ENCODE measurements at regions not wholly inside any gene's neighbourhood (a gene's known extent, or its start where the extent isn't known, plus 50 kb on each side); places are given as distances from the start of the nearest gene placed in this dataset.
A peak's percentile ranks its signal among the peaks of the same experiment; 100 is the strongest.
"Not testable (repeated sequence)": the region's sequence is repeated elsewhere in the genome, so short reads cannot be mapped to it uniquely, and the experiment has no call there.

DNA sequence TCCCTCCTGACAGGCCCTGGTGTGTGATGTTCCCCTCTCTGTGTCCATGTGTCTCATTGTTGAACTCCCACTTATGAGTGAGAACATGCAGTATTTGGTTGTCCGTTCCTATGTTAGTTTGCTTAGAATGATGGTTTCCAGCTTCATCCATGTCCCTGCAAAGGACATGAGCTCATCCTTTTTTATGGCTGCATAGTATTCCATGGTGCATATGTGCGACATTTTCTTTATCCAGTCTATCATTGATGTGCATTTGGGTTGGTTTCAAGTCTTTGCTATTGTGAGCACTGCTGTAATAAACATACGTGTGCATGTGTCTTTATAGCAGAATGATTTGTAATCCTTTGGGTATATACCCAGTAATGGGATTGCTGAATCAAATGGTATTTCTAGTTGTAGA, 90.8 kb upstream of the PLET1 start:
- DNase-seq; ATAC-seq; intact Hi-C loops (cut with micrococcal nuclease): not testable (repeated sequence)

DNA sequence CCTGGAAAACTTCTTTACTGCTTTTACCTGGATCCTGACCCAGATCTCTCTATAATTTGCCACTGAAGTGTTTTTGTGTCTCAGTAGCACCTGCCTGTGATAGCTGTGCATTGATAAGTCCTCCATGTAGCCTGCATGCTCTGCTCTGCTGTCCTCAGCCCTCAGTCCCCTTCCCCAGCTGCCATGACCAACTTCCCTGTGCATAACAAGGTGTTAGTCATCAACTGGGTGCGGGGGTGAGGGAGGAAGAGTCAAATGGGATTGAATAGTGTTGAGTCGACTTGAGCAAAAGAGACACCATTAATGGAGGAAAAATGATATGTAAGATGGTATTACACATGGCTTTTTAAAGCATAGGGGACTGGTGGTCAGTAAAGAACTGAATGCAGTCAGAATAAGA, 92.2 kb upstream of the PLET1 start:
- intact Hi-C loops (cut with micrococcal nuclease), result no loop called here
- ATAC-seq (no peak), DNase-seq (no peak)

DNA sequence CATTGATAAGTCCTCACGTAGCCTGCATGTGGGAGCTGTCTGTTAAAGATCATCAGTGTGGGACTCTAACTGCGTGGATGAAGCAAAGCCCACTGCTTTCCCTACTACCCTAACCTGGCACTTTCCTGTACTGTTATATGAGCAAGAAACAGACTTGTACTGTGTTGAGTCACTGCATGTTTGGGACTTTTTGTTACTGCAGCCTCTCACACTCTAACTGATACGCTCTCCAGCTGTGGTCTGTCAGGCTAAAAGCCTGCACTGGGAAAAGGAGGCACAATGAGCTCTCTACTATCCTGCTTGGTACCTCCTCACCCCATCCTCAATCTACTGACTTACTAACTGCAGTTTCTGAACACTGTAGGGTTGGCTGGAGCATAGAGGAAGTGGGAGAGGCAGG, 93.7 kb upstream of the PLET1 start:
- no peak for ATAC-seq
- intact Hi-C loops (cut with micrococcal nuclease), result no loop called here
- no peak for DNase-seq

DNA sequence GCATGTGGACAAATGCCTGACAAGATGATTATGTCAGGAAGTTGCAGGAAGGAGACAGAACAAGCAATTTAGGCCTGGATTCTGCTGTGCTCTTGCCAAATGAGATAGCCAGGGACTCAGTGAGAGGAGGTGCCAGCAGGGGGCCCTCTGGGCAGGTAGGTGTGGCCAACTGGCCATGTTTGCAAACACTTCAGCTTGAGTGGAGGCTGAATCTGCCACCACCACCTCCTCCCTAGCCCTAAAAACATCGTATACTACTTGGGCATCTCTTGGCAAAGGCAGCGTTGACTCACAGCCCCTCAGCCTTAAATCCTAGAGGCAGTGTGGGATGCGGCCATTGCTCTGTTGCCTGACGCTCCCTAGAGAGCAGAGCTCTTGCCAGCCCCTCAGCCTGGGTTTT, 95.1 kb upstream of the PLET1 start:
- DNase-seq (peak; percentile 46), ATAC-seq (peak; percentile 41)
- intact Hi-C loops (cut with micrococcal nuclease), result no loop called here

DNA sequence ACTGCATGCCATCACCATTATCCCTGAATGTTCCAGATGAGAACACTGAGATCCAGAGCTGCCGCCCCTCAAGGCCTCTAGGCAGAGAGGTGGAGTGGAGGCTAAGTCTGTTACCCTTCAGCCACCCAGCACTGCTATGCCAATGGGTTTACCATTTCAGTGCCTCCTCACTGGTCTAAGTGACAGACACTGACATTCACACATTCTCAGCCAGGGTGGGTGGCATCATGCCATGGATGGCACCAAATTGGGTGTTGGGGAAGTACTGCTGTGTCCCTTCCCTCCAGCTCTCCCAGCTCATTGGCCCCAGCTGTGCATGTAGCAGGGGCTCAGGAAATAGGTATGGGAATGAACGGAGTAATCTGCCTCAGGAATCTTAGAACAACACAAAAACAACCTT, 96.8 kb upstream of the PLET1 start:
- ATAC-seq (peak; percentile 27), DNase-seq (no peak)
- intact Hi-C loops (cut with micrococcal nuclease), result no loop called here

DNA sequence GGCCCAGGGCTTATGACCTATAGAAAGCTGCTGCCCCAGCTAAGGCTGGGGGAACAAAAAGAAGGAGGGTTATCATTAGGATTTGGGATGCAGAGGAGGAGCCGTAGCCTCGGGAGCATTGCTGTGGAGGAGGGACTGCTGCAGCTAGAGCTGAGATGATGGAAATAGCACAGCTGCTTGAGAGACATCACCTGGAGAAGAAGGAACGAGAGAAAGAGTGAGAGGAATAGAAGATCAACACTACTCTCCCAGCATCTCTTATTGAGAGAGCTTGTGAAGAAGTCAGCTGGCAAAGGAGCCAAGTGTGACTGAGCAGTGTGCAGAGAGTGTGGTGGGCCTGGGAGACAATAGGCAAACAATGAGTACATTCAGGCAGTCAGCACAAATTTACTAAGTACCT, 100.7 kb upstream of the PLET1 start:
- intact Hi-C loops (cut with micrococcal nuclease), result no loop called here
- DNase-seq (no peak), ATAC-seq (no peak)

DNA sequence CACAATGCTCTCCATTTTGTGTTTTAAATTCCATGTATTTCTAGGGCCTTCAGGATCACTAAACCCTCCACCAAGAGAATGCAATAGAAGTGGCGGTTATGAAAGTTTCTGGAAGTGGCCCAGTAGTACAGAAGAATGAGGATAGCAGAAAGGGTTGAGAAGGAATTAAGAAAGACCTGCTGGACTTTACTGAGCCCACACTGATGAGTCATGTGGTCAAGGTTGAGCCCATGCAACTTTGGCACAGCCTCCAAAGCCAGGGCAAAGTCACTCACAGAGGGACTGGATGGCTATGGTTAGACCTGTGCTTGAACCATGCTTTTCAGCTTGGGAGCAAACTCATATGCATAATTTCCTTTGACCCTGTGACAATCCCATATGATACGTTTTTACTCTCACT, 102.9 kb upstream of the PLET1 start:
- DNase-seq, result no peak
- ATAC-seq, result no peak
- intact Hi-C loops (cut with micrococcal nuclease), result no loop called here

DNA sequence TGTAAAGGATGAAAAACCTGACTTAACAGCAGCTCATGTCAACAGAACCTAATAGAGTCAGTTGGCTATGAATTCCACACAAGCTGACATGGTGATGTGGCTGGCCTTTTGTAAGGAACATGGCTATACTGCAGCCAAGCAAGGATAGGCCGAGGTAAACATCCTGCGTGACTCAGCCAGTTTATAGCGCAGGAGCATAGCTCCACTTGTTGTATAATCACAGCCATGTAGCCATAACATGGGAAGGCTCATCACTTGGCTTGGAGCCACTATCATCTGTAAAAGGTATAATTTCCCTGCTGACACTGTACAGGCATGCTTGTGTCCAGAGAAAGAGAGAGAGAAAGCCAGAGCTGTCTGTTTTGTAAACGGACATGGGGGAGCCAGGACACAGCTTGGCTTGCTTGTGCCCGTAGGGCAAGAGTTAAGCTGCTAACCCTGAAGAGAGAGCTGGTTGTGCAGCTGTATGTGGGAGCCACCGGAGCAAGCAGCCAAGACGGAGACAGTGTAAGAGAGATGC, 104.4 kb upstream of the PLET1 start:
- intact Hi-C loops (cut with micrococcal nuclease), result no loop called here
- ATAC-seq, result no peak

DNA sequence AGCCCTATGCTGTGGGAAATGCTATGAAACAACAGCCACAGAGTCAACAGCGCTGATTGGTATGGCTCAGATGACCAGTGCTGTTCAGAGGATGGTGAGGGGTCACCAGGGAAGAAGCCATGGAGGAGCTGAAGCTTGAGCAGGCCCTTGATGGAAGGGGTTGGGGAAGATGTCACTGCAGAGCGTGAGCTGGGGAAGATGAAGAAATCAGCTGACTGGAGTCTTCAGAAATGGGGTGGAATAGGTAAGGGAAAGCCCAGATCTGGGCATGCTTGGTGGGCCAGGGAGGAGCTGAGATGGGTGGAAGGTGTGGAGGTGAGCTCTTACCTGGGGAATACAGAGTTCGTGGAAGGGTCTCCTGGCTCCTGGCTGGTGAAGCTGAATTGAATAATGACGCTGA, 105.4 kb upstream of the PLET1 start:
- intact Hi-C loops (cut with micrococcal nuclease), result no loop called here
- ATAC-seq (no peak), DNase-seq (no peak)

More for the DNA sequence above, 104.4 kb upstream of the PLET1 start:
- no peak for DNase-seq

DNA sequence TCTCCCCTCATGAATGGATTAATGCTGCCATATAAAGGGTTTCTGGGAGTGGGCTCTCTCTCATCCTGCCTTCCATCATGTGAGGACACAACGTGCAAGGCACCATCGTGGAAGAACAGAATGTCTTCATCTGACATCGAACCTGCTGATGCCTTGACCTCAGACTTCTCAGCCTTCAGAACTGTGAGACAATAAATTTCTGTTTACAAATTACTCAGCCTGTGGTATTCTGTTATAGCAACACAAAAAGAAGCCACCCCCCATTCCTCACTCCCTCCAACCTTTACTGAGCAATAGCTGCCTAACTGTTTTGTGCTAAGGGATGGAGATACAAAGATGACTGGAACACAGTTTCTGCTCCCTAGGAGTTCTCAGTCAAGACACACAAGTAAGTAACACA, 106.1 kb upstream of the PLET1 start:
- ATAC-seq (no peak), DNase-seq (no peak)
- intact Hi-C loops (cut with micrococcal nuclease), result no loop called here

DNA sequence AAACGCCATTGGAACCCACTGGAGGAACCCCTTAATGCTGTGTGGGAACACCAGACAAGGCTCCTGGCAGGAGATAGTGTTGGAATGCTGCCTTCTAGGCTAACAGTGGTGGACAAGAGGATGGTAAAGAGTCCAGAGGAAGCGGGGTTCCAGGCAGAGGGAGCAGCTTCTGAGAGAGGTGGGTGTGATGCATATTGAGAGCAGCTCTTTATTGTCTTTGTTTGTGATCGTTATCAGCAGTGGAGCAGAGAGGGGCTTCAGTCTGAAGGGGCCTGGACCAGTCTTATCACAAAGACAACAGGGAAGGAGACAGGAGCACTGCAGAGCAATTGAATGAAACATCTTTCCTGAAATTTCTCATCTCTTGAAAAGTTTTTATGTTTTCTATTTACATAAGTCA, 106.8 kb upstream of the PLET1 start:
- intact Hi-C loops (cut with micrococcal nuclease), result no loop called here
- ATAC-seq, result no peak
- DNase-seq, result no peak

DNA sequence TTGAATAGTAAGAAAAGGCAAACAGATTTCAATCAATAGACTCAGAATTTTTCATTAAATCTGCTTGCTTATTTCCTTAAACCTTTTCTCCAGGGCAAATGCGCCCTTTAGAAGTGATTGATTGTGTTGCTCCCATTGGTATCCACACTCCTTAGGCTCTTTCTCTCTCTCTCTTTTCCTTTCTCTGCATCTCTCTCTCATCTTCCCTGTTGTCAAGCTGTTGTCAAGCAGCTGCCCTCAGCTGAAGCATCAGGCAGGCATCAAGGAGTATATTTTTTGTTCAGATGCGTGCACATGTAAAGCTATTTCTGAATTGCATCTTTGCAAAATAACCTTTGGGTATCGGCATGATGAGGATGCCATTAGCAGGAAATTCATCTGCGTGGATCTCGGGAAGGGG, 107.2 kb upstream of the PLET1 start:
- intact Hi-C loops (cut with micrococcal nuclease), result no loop called here
- ATAC-seq (no peak), DNase-seq (no peak)

DNA sequence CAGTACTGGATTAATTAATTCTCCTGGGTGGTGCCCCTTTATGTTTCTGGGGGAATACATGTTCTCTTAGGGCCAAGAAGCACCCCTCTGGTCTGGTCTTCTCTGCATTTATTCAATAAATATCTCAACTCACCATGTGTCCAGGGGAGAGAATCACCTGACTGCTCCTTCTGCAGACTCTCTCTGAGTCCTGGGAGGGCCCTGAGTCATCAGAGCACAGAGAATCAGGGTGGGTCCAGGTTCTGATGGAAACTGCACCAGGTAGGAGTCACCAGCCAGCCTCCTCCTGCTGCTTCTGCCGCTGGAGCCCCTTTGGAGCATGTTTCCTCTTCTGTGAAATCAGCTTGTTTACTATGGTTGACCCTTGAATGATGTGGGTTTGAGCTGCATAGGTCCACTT, 107.7 kb upstream of the PLET1 start:
- intact Hi-C loops (cut with micrococcal nuclease), result no loop called here
- ATAC-seq, result no peak
- no peak for DNase-seq

DNA sequence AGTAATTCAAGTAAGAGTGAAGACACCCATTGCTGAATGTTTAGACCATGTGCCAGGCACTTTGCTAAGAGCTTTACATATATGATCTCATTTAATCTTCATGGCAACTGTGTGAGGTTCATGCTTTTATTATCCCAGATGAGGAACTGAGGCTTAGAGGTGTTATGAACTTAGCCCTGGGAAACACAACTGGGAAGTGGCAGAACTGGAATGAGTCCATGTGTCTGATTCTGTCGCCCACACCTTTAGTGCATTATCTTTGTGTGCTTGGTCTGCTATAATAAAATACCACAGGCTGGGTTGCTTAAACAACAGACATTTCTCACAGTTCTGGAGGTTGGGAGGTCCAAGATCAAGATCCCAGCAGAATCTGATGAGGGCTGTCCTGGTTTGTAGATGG, 108.7 kb upstream of the PLET1 start:
- DNase-seq, result no peak
- intact Hi-C loops (cut with micrococcal nuclease), result no loop called here
- ATAC-seq, result no peak

DNA sequence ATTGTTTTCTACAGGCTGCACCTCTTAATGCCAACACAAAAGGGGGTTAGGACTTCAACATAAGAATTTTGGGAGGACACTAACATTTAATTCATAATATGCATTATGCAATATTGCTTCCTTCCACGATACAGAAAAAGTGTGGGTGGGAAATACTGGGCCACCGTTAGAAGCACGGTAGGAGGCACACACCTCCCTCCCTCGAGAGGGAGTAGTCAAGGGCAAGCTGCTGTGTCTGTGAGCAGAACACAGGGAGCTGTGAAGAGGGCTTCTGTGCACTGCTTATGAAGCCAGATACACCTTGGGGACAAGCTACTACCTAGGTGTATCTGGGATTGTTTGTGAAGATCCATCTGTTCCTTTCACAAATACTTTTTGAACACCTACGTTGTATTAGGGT, 109.3 kb upstream of the PLET1 start:
- intact Hi-C loops (cut with micrococcal nuclease), result no loop called here
- ATAC-seq, result no peak

DNA sequence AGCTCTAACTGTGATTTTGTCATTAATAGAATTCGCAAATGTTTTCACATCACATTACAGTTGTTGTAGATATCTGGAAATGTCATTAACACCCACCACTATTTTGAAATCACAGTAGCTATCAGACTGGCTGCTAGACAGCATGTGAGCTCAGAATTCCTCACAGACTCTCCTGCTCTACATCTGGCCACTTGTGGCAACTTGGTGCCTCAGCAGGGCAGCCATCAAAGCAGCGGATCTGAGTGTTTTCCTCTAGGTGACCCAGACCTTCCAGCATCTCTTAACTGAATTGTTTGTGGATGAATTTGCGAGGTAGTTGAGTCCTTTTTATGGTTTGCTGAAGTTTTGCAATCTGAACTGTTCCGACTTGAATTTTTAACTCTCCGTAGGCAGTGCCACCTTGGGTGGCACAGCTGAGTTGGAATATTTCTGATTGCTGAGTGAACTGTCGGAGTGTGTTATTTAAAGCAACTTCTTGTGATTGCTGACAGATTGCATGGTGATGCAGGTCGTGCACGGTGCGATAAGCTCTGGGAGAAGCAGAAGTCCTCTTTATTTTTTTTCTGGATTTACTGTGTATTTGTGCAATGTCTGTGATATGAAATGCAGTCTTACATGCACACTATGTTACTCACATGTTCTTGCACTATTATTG, 114.0 kb upstream of the PLET1 start:
- DNase-seq, result no peak
- peak; percentile 33 for ATAC-seq
- intact Hi-C loops (cut with micrococcal nuclease), result loop anchor here (5.0 kb wide), 1 partner anchor 162 kb away; no protein-coding TSS in a partner anchor

More for the DNA sequence above, 109.3 kb upstream of the PLET1 start:
- DNase-seq, result no peak

DNA sequence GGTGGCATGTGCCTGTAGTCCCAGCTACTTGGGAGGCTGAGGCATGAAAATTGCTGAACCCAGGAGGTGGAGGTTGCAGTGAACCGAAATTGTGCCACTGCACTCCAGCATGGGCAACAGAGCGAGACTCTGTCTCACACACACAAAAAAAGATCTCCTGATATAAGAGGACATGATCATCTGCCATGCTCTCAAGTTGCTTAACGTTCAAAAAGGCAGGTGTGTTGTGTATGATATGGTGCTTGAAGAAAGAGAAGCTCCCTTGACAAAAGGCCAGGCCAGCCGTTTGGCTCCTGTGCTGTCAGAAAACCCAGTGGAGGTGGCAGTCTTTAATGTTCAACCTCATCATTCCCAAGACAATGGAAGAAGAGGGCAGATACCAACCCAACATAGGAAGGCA, 117.3 kb upstream of the PLET1 start:
- intact Hi-C loops (cut with micrococcal nuclease), result loop anchor here (5.0 kb wide), 1 partner anchor 166 kb away; no protein-coding TSS in a partner anchor
- no peak for DNase-seq
- ATAC-seq, result no peak

DNA sequence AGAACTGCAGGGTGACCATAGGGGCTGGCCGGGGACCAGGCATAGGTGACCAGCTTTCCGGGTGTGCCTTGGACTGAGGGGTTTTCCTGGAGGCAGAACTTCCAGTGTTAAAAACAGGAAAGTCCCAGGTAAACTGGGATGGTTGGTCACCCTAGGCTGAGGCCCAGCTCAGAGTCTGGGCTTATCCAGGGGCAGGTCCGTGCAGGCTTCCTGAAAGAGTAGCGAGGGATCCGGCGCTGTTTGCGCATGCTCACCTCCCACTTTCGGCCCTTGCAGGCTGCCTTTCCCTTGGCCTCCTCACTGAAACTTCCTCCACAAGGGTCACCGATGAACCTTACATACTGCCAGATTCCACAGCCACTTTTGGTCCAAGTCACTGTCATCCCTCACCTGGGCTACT, 119.8 kb upstream of the PLET1 start:
- intact Hi-C loops (cut with micrococcal nuclease), result no loop called here
- no peak for ATAC-seq
- DNase-seq, result no peak

DNA sequence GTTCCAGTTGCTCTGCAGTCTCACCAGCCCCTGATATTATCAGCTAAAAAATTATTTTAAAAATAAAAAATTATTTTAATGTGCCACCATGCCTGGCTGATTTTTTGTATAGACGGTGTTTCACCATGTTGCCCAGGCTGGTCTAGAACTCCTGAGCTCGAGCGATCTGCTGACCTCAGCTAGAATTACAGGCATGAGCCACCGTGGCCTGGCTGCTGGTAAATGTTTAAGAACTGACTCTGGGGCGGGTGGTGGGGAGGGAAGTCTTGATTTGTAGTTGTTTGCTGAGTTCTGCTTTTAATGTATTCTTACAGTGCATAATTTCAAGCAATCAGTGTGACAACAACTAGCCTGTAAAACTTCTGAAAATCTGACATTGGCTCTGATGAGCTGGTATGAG, 120.9 kb upstream of the PLET1 start:
- intact Hi-C loops (cut with micrococcal nuclease), result no loop called here
- DNase-seq (no peak), ATAC-seq (no peak)

DNA sequence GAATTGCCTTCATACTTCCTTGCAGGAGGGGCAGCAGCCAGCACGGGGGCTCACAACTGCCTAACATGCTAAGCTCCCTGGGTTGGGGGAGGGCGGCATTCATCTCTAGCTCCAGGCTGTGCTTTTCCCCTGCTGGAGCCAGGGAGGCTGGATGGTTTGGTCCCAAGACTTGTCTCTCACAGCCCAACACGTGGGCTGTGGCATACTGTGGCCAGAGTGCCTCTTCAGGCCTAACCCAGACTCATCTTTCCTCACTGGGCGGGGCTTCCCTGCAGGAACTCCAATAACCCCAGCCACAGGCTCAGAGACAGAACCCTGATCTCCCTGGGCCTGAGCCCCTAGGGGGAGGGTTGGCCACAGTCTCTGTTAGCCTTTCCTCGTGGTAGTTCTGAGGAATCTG, 121.9 kb upstream of the PLET1 start:
- DNase-seq (no peak), ATAC-seq (no peak)
- intact Hi-C loops (cut with micrococcal nuclease), result no loop called here

DNA sequence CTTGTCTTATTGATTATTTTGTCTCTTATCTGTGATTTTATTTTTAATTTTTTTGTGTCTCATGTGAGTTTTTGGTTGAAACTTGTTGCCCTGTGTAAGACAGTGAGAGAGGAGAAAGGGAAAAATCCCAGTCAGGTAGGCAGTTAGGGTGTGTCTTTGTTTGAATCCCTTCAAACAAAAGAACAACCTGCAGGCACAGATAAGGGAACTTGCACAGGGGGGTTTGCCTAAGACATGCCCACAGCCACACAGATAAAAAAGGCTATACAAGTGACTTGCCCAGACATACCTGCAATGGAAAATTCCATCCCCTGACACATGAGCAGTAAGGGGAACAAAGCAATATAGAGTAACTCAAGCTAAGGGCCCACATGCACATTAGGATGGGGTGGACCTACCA, 127.8 kb upstream of the PLET1 start:
- intact Hi-C loops (cut with micrococcal nuclease), result no loop called here
- ATAC-seq, result no peak
- DNase-seq, result no peak

DNA sequence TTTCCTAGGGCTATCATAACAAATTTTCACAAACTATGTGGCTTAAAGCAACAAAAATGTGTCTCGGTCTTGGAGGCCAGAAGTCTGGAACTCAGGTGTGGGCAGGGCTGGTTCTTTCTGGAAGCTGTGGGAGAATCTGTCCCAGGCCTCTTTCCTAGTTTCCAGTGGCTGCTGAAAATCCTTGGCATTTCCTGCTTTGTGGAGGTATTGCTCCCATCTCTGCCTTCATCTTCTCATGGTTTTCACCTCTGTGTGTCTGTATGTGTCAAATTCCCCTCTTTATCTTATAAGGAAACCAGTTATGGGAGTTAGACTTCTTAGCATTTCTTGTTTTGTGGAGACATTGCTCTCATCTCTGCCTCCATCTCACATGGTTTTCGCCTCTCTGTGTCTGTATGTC, 130.4 kb upstream of the PLET1 start:
- ATAC-seq (no peak), DNase-seq (no peak)
- intact Hi-C loops (cut with micrococcal nuclease), result no loop called here

Measured in left ventricle myocardium superior (tissue), 1 donor.